Mesendoderm (in vitro differentiated cells): ENCODE measurements at regions not wholly inside any gene's neighbourhood (a gene's known extent, or its start where the extent isn't known, plus 50 kb on each side); places are given as distances from the start of the nearest gene placed in this dataset.

Experiments used
- DNase-seq: peaks from one replicate; pipeline ENCODE4 v3.0.0; 2013
- H2AK5ac ChIP-seq: 2 replicates; pipeline ENCODE4 v1.6.1; 2013; ENCODE audit warnings: low read length, inconsistent platforms
- H2BK120ac ChIP-seq: 2 replicates; pipeline ENCODE4 v1.6.1; 2013; ENCODE audit warnings: low read depth, mild to moderate bottlenecking, low read length, moderate library complexity, mixed read lengths
- H2BK15ac ChIP-seq: replicated peaks from 2 replicates; pipeline ENCODE4 v1.6.1; 2013; ENCODE audit warnings: low read depth, mild to moderate bottlenecking, moderate library complexity
- H2BK5ac ChIP-seq: 2 replicates; pipeline ENCODE4 v1.6.1; 2013; ENCODE audit warnings: low read length, inconsistent platforms
- H3K18ac ChIP-seq: 2 replicates; pipeline ENCODE4 v1.6.1; 2013; ENCODE audit warnings: mild to moderate bottlenecking, low read length, mixed read lengths
- H3K23ac ChIP-seq: one replicate; pipeline ENCODE4 v1.6.1; 2013; ENCODE audit warnings: low read length
- H3K27ac ChIP-seq: 2 replicates; pipeline ENCODE4 v1.5.1; 2013; ENCODE audit warnings: low read depth, mild to moderate bottlenecking, inconsistent platforms, low read length, moderate library complexity
- H3K27me3 ChIP-seq: 2 replicates; pipeline ENCODE4 v1.6.1; 2013; ENCODE audit warnings: low read length, control low read depth, mild to moderate bottlenecking, inconsistent platforms; ENCODE audit not compliant: insufficient read depth, poor library complexity
- H3K36me3 ChIP-seq: 2 replicates; pipeline ENCODE4 v1.6.1; 2013; ENCODE audit warnings: low read length, inconsistent platforms; ENCODE audit not compliant: control insufficient read depth, insufficient read depth
- H3K4ac ChIP-seq: one replicate; pipeline ENCODE4 v1.6.1; 2013; ENCODE audit warnings: low read depth, mild to moderate bottlenecking, low read length, moderate library complexity
- H3K4me1 ChIP-seq: 2 replicates; pipeline ENCODE4 v1.6.1; 2013; ENCODE audit warnings: low read depth, low read length, inconsistent platforms; ENCODE audit not compliant: control insufficient read depth
- H3K4me2 ChIP-seq: 2 replicates; pipeline ENCODE4 v1.6.1; 2013; ENCODE audit warnings: low read length
- H3K4me3 ChIP-seq: 2 replicates; pipeline ENCODE4 v1.5.1; 2013; ENCODE audit warnings: mild to moderate bottlenecking, low read length
- H3K56ac ChIP-seq: one replicate; pipeline ENCODE4 v1.6.1; 2013; ENCODE audit warnings: low read length
- H3K79me1 ChIP-seq: 2 replicates; pipeline ENCODE4 v1.6.1; 2013; ENCODE audit warnings: low read length, inconsistent platforms
- H3K79me2 ChIP-seq: 2 replicates; pipeline ENCODE4 v1.6.1; 2013; ENCODE audit warnings: mild to moderate bottlenecking, low read length; ENCODE audit not compliant: control insufficient read depth, insufficient read depth
- H3K9ac ChIP-seq: 2 replicates; pipeline ENCODE4 v1.6.1; 2013; ENCODE audit warnings: low read length, inconsistent platforms
- H4K5ac ChIP-seq: one replicate; pipeline ENCODE4 v1.6.1; 2013; ENCODE audit warnings: low read length
- H4K8ac ChIP-seq: one replicate; pipeline ENCODE4 v1.6.1; 2013; ENCODE audit warnings: low read depth, mild to moderate bottlenecking, control low read depth, low read length, moderate library complexity
- WGBS: extraction: QIAGEN DNeasy Blood & Tissue Kit; methylation state at CpG from one replicate; pipeline ENCODE4 v1.1.7; 2013; ENCODE audit warnings: low lambda C conversion rate, missing lambda C conversion rate; ENCODE audit not compliant: insufficient coverage; ENCODE audit errors: extremely low coverage; 5-methylcytosine and 5-hydroxymethylcytosine counted together

DNA sequence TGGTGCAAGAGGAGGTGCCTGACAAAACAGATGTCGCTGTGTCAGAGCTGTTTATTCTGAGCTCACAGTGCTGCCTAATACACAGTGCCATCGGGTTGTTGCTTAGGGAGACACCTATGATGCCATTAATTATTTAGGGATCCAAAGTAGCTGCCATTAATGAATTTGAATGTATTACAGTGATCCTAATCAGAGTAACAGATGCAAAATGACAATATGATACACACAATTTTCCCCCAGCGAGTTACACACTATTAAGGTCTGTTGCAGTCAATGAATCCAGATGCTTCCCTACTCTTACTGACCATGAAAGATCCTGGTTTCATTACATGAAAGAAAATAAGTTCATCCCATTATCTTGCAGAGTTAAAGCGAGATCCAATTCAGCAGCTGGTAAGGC lies 91.3 kb downstream of the RWDD3 start:
- Histone ChIP-seq H2BK120ac (no peak overlapping the region), H3K56ac (no peak overlapping the region), H2BK5ac (no peak overlapping the region), H3K36me3 (no peaks in the 10 kb centered on the region), H3K4ac (no peak overlapping the region), H3K18ac (no peak overlapping the region), H3K23ac (no peak overlapping the region), H3K4me3 (no peak overlapping the region), H3K27ac (no peak overlapping the region), H3K4me2 (no peak overlapping the region), H3K27me3 (no peaks in the 10 kb centered on the region), H3K79me1 (no peaks in the 10 kb centered on the region), H3K4me1 (no peaks in the 10 kb centered on the region), H4K5ac (no peak overlapping the region), H4K8ac (no peak overlapping the region), H3K79me2 (no peaks in the 10 kb centered on the region), H2AK5ac (no peak overlapping the region), H2BK15ac (no peak overlapping the region), H3K9ac (no peak overlapping the region)
- WGBS: no CpG with 5 or more reads among the region's 4 CpGs
- no peak for DNase-seq

DNA sequence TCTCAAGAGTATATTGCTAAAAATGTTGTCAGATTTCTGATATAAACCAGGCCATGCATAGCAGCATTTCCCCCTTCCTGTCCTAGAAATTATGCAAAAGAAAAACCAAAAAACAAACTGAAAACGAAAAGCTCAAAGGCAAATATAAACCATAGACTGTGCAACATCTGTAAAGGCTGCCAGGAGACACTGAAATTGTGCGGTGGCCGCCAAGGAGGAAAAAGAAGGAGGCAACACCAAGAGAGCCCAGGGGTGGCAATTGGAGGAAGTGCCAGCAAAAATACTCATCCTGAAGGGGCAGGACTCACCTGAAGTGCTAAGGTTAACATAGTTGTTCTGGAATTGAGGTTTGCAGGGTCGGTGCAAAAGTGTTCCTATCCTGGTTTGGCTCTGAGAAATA lies 92.0 kb downstream of the RWDD3 start:
- Histone ChIP-seq H4K8ac (no peak overlapping the region), H2BK120ac (no peak overlapping the region), H3K18ac (no peak overlapping the region), H3K9ac (no peak overlapping the region), H3K36me3 (no peaks in the 10 kb centered on the region), H3K27me3 (no peaks in the 10 kb centered on the region), H3K4me3 (no peak overlapping the region), H3K27ac (no peak overlapping the region), H2AK5ac (no peak overlapping the region), H4K5ac (no peak overlapping the region), H3K56ac (no peak overlapping the region), H3K4me1 (no peaks in the 10 kb centered on the region), H3K4me2 (no peak overlapping the region), H2BK15ac (no peak overlapping the region), H3K79me1 (no peaks in the 10 kb centered on the region), H3K79me2 (no peaks in the 10 kb centered on the region), H3K4ac (no peak overlapping the region), H3K23ac (no peak overlapping the region), H2BK5ac (no peak overlapping the region)
- no CpG with 5 or more reads among the region's 4 CpGs for WGBS
- DNase-seq: no peak

DNA sequence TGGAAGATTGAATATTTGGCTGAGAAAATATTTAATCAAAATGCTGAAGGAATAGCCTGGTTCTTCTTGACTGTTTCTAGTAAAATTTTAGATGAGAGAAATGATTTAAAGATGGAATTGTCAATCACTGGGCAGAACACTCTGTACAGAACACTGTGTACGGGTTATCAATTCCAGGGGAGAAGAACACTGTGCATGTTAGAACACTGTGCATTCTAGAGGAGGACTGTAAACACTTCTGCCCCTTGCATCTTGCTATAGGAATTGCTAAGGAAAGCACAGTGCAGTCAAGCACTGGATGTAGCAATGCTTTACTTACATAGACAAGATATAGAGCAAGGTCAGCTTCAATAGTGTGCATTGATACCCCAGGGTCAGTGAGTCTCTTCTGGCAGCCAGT lies 98.7 kb downstream of the RWDD3 start:
- Histone ChIP-seq H3K79me1 (no peaks in the 10 kb centered on the region), H2BK5ac (no peak overlapping the region), H3K27ac (no peak overlapping the region), H3K23ac (no peak overlapping the region), H3K4me2 (no peak overlapping the region), H3K9ac (no peak overlapping the region), H2BK15ac (no peak overlapping the region), H3K79me2 (no peaks in the 10 kb centered on the region), H3K4me1 (peaks cover 3% of the 10 kb centered on the region), H3K56ac (no peak overlapping the region), H2AK5ac (peak overlapping the region; percentile 91), H3K4me3 (no peak overlapping the region), H3K18ac (no peak overlapping the region), H4K8ac (no peak overlapping the region), H3K27me3 (no peaks in the 10 kb centered on the region), H2BK120ac (no peak overlapping the region), H3K36me3 (no peaks in the 10 kb centered on the region), H4K5ac (no peak overlapping the region), H3K4ac (no peak overlapping the region)
- no CpG with 5 or more reads among the region's 1 CpG for WGBS
- no peak for DNase-seq

GRCh38 chr1:95339377-95339776 lies 105.4 kb downstream of the RWDD3 start:
- no peak overlapping the region for H2BK15ac ChIP-seq
- H3K4me2 ChIP-seq: no peak overlapping the region
- no peak overlapping the region for H2AK5ac ChIP-seq
- H3K56ac ChIP-seq: no peak overlapping the region
- no peak overlapping the region for H3K18ac ChIP-seq
- H3K27me3 ChIP-seq: no peaks in the 10 kb centered on the region
- no peaks in the 10 kb centered on the region for H3K4me1 ChIP-seq
- no peak overlapping the region for H2BK5ac ChIP-seq
- H3K79me1 ChIP-seq: no peaks in the 10 kb centered on the region
- no peak overlapping the region for H3K4me3 ChIP-seq
- no peak overlapping the region for H2BK120ac ChIP-seq
- DNase-seq: no peak
- H3K36me3 ChIP-seq: no peaks in the 10 kb centered on the region
- H3K9ac ChIP-seq: no peak overlapping the region
- H3K79me2 ChIP-seq: no peaks in the 10 kb centered on the region
- no peak overlapping the region for H3K4ac ChIP-seq
- H4K5ac ChIP-seq: no peak overlapping the region
- H3K27ac ChIP-seq: no peak overlapping the region
- no CpG with 5 or more reads among the region's 9 CpGs for WGBS
- H3K23ac ChIP-seq: no peak overlapping the region
- no peak overlapping the region for H4K8ac ChIP-seq

DNA sequence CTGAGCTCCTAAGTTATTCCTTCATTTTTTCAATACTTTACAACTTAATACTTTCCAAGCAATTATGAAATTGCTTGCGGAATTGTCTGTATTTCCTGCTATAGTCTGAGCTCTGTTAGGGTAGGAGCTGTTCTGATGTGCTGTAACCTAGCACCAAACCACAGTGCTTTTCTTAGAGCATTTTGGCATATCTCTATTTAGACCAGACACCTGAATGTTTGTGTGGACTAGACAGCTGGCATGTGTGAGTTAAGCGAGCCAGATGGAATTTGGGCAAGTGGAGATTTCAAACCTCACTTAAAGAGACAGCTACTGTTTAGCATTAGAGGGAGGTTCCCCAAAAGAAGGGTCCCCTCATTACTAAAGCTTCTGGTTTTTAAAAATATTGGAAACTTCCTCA lies 106.1 kb downstream of the RWDD3 start:
- no peak overlapping the region for H4K5ac ChIP-seq
- H3K27ac ChIP-seq: no peak overlapping the region
- no peak overlapping the region for H4K8ac ChIP-seq
- no peaks in the 10 kb centered on the region for H3K79me2 ChIP-seq
- no peaks in the 10 kb centered on the region for H3K4me1 ChIP-seq
- no peak overlapping the region for H2BK15ac ChIP-seq
- DNase-seq: no peak
- H2BK5ac ChIP-seq: no peak overlapping the region
- H2BK120ac ChIP-seq: no peak overlapping the region
- no CpG with 5 or more reads among the region's 2 CpGs for WGBS
- H3K4me2 ChIP-seq: no peak overlapping the region
- no peak overlapping the region for H3K4me3 ChIP-seq
- no peaks in the 10 kb centered on the region for H3K27me3 ChIP-seq
- no peak overlapping the region for H3K9ac ChIP-seq
- no peak overlapping the region for H2AK5ac ChIP-seq
- no peak overlapping the region for H3K23ac ChIP-seq
- no peak overlapping the region for H3K56ac ChIP-seq
- H3K18ac ChIP-seq: no peak overlapping the region
- no peaks in the 10 kb centered on the region for H3K36me3 ChIP-seq
- H3K79me1 ChIP-seq: no peaks in the 10 kb centered on the region
- H3K4ac ChIP-seq: no peak overlapping the region

- Histone ChIP-seq H3K18ac (no peak overlapping the region), H3K23ac (no peak overlapping the region), H2BK5ac (no peak overlapping the region), H2BK120ac (no peak overlapping the region), H3K79me1 (no peaks in the 10 kb centered on the region), H3K36me3 (no peaks in the 10 kb centered on the region), H3K4ac (no peak overlapping the region), H3K79me2 (no peaks in the 10 kb centered on the region), H4K8ac (no peak overlapping the region), H2BK15ac (no peak overlapping the region), H4K5ac (no peak overlapping the region), H3K4me3 (no peak overlapping the region), H3K4me1 (no peaks in the 10 kb centered on the region), H3K4me2 (no peak overlapping the region), H3K27me3 (no peaks in the 10 kb centered on the region), H3K27ac (no peak overlapping the region), H3K56ac (no peak overlapping the region), H3K9ac (no peak overlapping the region), H2AK5ac (no peak overlapping the region)
- WGBS: no CpG with 5 or more reads among the region's 2 CpGs
- no peak for DNase-seq
These were observed 118.8 kb downstream of the RWDD3 start for GRCh38 chr1:95352767-95353166.
